ENCODE measurements at regions not wholly inside any gene's neighbourhood (a gene's known extent, or its start where the extent isn't known, plus 50 kb on each side); places are given as distances from the start of the nearest gene placed in this dataset.

- TF ChIP-seq EP300 (IDR thresholded peaks at IDR 0.05; ENCODE audit: low read depth) (no peak), CTCF (IDR thresholded peaks at IDR 0.05) (no peak), POLR2A (IDR thresholded peaks at IDR 0.05) (no peak), POLR2AphosphoS5 (IDR thresholded peaks at IDR 0.05) (no peak)
Measured at GRCh38 chr4:159042097-159042605, 60.7 kb upstream of the RAPGEF2 start.

All from transverse colon (tissue), 4 donors.